Natural killer cell (primary cell): ENCODE measurements at regions not wholly inside any gene's neighbourhood (a gene's known extent, or its start where the extent isn't known, plus 50 kb on each side); places are given as distances from the start of the nearest gene placed in this dataset.

Source experiments
- ATAC-seq, 3 donors: fragments of 150-1000 bp in 2 of 3; fragments of 200-7000 bp in 1 of 3; cut with Tn5 transposase; 1 replicate in 1 of 3; 2 replicates in 2 of 3; pipeline ENCODE4 v1.10.0; 2021; ENCODE audit warnings: mild to moderate bottlenecking in 2 of 3, moderate library complexity in 2 of 3
- DNase-seq, 2 donors: peaks; one replicate each; pipeline versions ENCODE4 v3.0.0 to v3.0.0-alpha.2; 2013 to 2021; ENCODE audit warnings: mixed read lengths in 1 of 2
- H3K27ac ChIP-seq: one replicate; pipeline ENCODE4 v1.5.1; 2013; ENCODE audit warnings: mild to moderate bottlenecking, low read length
- H3K27me3 ChIP-seq: one replicate; pipeline ENCODE4 v1.6.1; 2013; ENCODE audit warnings: low read length; ENCODE audit not compliant: control insufficient read depth, insufficient read depth
- H3K36me3 ChIP-seq: one replicate; pipeline ENCODE4 v1.6.1; 2013; ENCODE audit warnings: low read length; ENCODE audit not compliant: control insufficient read depth, insufficient read depth
- H3K4me1 ChIP-seq: one replicate; pipeline ENCODE4 v1.6.1; 2013; ENCODE audit warnings: low read length; ENCODE audit not compliant: control insufficient read depth, insufficient read depth
- H3K4me3 ChIP-seq: one replicate; pipeline ENCODE4 v1.5.1; 2013; ENCODE audit warnings: low read length
- H3K9me3 ChIP-seq: one replicate; pipeline ENCODE4 v1.6.1; 2013; ENCODE audit warnings: low read length; ENCODE audit not compliant: control insufficient read depth, insufficient read depth
- H3K27ac Mint-ChIP-seq, 2 donors: one replicate each; pipeline ENCODE4 v1.8.0; 2022; ENCODE audit warnings: mild to moderate bottlenecking in 2 of 2, mixed read lengths in 2 of 2, moderate library complexity in 1 of 2
- H3K27me3 Mint-ChIP-seq, 2 donors: one replicate each; pipeline ENCODE4 v1.8.0; 2022; ENCODE audit warnings: low read depth in 2 of 2, mixed read lengths in 2 of 2
- H3K36me3 Mint-ChIP-seq: one replicate; pipeline ENCODE4 v1.8.0; 2022; ENCODE audit warnings: mixed read lengths
- H3K4me1 Mint-ChIP-seq, 2 donors: one replicate each; pipeline ENCODE4 v1.8.0; 2022; ENCODE audit warnings: mixed read lengths in 2 of 2
- H3K4me3 Mint-ChIP-seq: one replicate; pipeline ENCODE4 v1.8.0; 2022; ENCODE audit warnings: mild to moderate bottlenecking, moderate library complexity, mixed read lengths
- H3K9me3 Mint-ChIP-seq, 2 donors: one replicate each; pipeline ENCODE4 v1.8.0; 2022; ENCODE audit warnings: mixed read lengths in 2 of 2
- CTCF ChIP-seq: fragments of 200-600 bp; IDR thresholded peaks from one replicate; pipeline ENCODE4 v1.8.0; 2022; ENCODE audit warnings: antibody characterized with exemption
- WGBS: methylation state at CpG from one replicate; pipeline ENCODE4 v1.1.7; 2013; ENCODE audit warnings: missing lambda C conversion rate; ENCODE audit not compliant: insufficient coverage; 5-methylcytosine and 5-hydroxymethylcytosine counted together
- intact Hi-C: fragments of 100-400 bp; cut with micrococcal nuclease; formaldehyde crosslinking; loops from one replicate; pipeline ENCODE4 v1.14.2; 2022

- peaks cover 7% of the 10 kb centered on the region for H3K27me3 ChIP-seq
- H3K27ac ChIP-seq: no peak overlapping the region
- intact Hi-C loops: no loop called here
- no peak overlapping the region for H3K4me3 ChIP-seq
- no peak for ATAC-seq
- WGBS: 81% methylated on average over 2 of the region's 2 CpGs
- Mint-ChIP-seq H3K9me3 (peaks cover 10 to 15% of the 10 kb centered on the region in 2 donors), H3K27me3 (peaks cover 36 to 93% of the 10 kb centered on the region in 2 donors), H3K36me3 (peaks cover 38% of the 10 kb centered on the region), H3K4me1 (no peaks in the 10 kb centered on the region), H3K4me3 (no peak overlapping the region), H3K27ac (no peak overlapping the region)
- H3K4me1 ChIP-seq: no peaks in the 10 kb centered on the region
- no peaks in the 10 kb centered on the region for H3K36me3 ChIP-seq
- no peak for TF ChIP-seq CTCF
- DNase-seq: no peak
- H3K9me3 ChIP-seq: no peaks in the 10 kb centered on the region
Measured at GRCh38 chr11:128005562-128005961, 581.8 kb downstream of the ETS1 start.

- Mint-ChIP-seq H3K4me1 (no peaks in the 10 kb centered on the region), H3K9me3 (no peaks in the 10 kb centered on the region), H3K27ac (no peak overlapping the region), H3K27me3 (peaks cover 40 to 85% of the 10 kb centered on the region in 2 donors), H3K36me3 (peaks cover 7% of the 10 kb centered on the region), H3K4me3 (no peak overlapping the region)
- Histone ChIP-seq H3K4me1 (no peaks in the 10 kb centered on the region), H3K36me3 (no peaks in the 10 kb centered on the region), H3K4me3 (no peak overlapping the region), H3K27ac (no peak overlapping the region), H3K27me3 (peaks cover 5% of the 10 kb centered on the region), H3K9me3 (no peaks in the 10 kb centered on the region)
- DNase-seq (no peak), ATAC-seq (no peak)
- no peak for TF ChIP-seq CTCF
- intact Hi-C loops: no loop called here
- 88% methylated on average over 4 of the region's 5 CpGs for WGBS
Measured at GRCh38 chr11:127998421-127998820, 588.9 kb downstream of the ETS1 start.

GRCh38 chr11:127997594-127997993, 589.8 kb downstream of the ETS1 start:
- Histone ChIP-seq H3K36me3 (no peaks in the 10 kb centered on the region), H3K9me3 (no peaks in the 10 kb centered on the region), H3K4me1 (no peaks in the 10 kb centered on the region), H3K27me3 (peaks cover 3% of the 10 kb centered on the region), H3K4me3 (no peak overlapping the region), H3K27ac (no peak overlapping the region)
- H3K27me3 Mint-ChIP-seq: peaks cover 32 to 77% of the 10 kb centered on the region in 2 donors
- peaks cover 6% of the 10 kb centered on the region for H3K36me3 Mint-ChIP-seq
- 86% methylated on average over 1 of the region's 2 CpGs for WGBS
- no peaks in the 10 kb centered on the region for H3K4me1 Mint-ChIP-seq
- no peaks in the 10 kb centered on the region for H3K9me3 Mint-ChIP-seq
- no peak for ATAC-seq
- DNase-seq: no peak
- no peak overlapping the region for H3K27ac Mint-ChIP-seq
- no peak overlapping the region for H3K4me3 Mint-ChIP-seq
- intact Hi-C loops: no loop called here
- no peak for TF ChIP-seq CTCF

- Mint-ChIP-seq H3K4me3 (no peak overlapping the region), H3K27me3 (peaks cover 27 to 70% of the 10 kb centered on the region in 2 donors), H3K9me3 (no peaks in the 10 kb centered on the region), H3K27ac (no peak overlapping the region), H3K4me1 (no peaks in the 10 kb centered on the region), H3K36me3 (no peaks in the 10 kb centered on the region)
- DNase-seq: no peak
- Histone ChIP-seq H3K4me1 (no peaks in the 10 kb centered on the region), H3K27me3 (peaks cover 3% of the 10 kb centered on the region), H3K27ac (no peak overlapping the region), H3K4me3 (no peak overlapping the region), H3K9me3 (no peaks in the 10 kb centered on the region), H3K36me3 (no peaks in the 10 kb centered on the region)
- no peak for ATAC-seq
- intact Hi-C loops: no loop called here
- WGBS: 100% methylated on average over 1 of the region's 5 CpGs
- no peak for TF ChIP-seq CTCF
Measured at GRCh38 chr11:127996825-127997224, 590.5 kb downstream of the ETS1 start.
